LNCAP (cell line): ENCODE measurements at regions not wholly inside any gene's neighbourhood (a gene's known extent, or its start where the extent isn't known, plus 50 kb on each side); places are given as distances from the start of the nearest gene placed in this dataset.

Source experiments
- TF ChIP-seq, protein P1 (sequence below): fragments of 450-650 bp; IDR thresholded peaks from 2 replicates; pipeline ENCODE4 v1.5.1; 2017; ENCODE audit warnings: mild to moderate bottlenecking

DNA sequence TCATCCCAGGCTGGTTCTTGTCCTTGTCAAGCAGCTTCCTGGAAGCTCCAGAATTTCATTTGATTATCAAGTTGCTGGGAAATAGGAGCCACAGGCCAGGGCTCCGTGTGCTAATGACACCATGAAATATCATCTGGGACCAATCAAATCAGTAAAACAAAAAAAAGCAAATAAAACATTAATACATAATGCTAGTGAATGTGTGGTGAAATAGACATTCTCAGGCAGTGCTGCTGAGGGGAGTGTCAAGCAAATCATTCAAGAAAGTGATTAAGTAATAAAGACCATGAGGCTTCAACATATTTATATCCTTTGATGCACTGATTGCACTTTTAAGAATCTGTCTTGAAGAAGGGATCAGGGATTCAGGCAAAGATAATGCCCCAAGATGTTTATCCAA is 213.7 kb downstream of the MATN1 start:
- TF ChIP-seq, protein P1, sequence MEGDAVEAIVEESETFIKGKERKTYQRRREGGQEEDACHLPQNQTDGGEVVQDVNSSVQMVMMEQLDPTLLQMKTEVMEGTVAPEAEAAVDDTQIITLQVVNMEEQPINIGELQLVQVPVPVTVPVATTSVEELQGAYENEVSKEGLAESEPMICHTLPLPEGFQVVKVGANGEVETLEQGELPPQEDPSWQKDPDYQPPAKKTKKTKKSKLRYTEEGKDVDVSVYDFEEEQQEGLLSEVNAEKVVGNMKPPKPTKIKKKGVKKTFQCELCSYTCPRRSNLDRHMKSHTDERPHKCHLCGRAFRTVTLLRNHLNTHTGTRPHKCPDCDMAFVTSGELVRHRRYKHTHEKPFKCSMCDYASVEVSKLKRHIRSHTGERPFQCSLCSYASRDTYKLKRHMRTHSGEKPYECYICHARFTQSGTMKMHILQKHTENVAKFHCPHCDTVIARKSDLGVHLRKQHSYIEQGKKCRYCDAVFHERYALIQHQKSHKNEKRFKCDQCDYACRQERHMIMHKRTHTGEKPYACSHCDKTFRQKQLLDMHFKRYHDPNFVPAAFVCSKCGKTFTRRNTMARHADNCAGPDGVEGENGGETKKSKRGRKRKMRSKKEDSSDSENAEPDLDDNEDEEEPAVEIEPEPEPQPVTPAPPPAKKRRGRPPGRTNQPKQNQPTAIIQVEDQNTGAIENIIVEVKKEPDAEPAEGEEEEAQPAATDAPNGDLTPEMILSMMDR, result no peak

DNA sequence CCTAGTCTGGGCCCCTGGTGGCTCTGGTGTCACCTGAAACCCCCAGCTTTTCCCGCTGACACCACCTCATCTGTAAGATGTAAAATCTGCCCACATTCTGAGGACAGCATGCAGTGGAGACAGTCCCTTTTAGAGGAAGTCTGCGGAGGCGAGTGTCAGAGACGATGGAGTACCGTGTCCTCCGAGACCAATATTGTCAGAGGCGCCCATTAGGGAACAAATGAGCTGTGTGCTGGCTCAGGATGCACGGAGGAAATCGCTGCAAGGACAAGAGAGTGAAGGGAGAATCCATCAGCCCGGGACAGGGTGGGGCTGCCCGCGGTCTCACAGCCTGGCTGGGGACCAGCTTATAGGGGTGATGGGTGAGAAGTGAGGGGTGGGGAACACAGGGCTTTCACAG is 214.8 kb downstream of the MATN1 start:
- TF ChIP-seq, protein P1, result no peak

DNA sequence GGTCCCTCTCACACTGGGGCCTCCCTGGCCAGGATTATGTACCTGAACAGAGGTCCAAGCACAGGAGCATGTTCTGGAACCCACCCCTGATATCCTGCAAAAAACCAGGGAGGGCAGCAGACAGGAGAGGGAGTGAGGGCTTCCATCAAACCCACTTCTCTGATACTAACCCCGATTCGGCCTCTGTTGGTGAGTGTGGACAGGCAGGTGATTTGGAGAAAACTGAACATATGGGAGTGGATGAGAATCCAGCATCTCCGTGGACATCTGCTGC is 215.3 kb downstream of the MATN1 start:
- TF ChIP-seq, protein P1, result no peak

DNA sequence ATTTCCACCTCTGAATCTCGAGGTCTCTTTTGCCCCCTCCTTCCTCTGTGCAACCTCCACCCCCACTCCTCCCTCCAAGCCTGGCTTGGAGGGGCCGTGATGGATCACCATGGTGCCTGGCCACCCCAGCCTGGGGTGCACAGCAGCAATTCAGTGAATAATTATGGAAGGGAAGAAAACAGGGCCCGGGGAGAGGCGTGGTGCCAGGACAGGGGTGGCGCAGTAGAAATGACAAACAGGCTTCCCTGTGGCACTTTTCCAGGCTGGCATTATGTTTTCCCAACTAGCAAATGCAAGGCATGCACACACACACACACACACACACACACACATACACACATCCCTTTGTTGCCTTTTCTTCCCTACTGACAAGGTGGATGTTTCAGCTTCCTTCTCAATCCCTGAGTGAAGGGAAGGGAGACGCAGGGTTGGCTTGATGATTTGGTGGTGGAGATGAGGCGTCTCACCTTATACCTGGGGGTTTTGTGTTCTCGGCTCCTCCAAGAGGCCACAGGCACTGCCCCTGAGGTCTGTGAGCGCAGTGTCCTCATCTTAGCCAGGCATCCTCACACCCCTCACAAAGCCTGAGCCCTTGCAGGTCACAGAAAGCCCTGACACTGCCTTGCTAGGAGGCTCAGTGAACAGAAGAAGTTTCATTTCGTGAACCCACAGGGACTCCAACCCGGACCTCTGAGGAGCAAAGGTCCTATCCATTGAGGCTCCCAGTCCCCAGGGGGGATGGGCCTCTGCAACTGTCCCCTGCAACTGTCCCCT is 215.8 kb downstream of the MATN1 start:
- TF ChIP-seq, protein P1, result no peak

DNA sequence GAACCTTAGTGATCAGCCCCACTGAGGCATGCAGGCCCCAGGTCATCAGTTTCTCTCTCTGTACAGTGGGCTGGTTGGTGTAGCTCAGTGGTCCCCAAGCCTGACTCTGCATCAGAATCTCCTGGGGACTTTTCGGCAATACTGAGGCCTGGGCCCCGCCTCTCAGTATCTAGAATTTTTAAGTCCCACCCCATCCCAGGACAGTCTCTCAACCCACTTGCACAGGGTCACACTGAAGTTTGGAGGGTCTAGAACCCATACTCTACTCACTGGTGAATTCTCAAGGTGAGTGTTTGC is 216.4 kb downstream of the MATN1 start:
- TF ChIP-seq, protein P1, result no peak

DNA sequence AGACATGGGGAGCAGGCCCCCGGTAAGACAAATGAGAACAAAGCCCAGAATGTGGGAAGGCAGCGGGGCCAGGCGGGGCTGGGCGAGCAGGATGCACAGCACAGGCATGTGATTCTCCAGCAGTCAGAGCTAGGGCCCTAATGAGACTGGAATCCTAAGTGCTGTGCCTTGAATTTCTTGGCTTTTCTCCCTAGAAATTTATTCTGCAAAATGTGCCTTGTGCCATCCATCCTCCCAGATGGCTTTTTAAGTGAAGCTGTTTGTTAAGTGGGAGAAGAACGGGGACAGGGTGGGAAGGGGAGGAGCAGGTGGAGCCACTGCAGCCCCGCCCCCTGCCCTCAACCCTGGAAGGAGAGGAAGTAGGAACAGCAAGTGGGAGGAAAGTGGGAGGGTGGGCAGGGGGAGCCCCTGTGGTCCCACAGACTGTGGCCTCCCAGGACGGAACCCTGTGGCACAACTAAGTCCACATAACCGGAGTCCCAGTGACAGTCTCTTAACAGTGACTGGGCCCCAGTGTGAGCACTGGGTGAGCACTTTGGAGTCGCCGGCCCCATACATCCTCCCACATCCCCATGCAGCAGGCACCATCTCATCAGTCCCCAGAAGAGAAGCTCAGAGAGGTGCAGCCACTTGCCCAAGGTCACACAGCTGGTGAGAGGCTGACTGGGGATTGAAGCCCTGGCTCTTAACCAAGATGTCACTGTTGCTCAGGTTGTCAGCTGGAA is 216.9 kb downstream of the MATN1 start:
- TF ChIP-seq, protein P1, result no peak

DNA sequence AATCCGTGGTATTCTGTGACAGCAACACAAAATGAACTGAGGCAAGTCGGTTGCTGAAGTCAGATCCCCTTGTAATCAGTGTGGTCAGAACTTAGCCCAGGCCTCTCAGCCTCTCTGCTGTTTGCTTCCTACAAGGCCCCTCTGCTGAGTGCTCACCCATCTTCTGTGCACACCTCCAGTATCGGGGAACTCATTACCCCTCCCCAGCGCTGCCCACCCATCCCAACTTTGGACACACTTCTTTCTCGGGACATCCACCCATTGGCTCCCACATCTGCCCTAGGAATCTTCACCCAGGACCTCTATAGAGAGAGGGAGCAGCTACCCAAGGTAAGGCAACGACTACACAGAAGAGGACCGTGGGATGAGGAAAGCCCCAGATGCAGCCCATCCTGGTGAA is 217.5 kb downstream of the MATN1 start:
- TF ChIP-seq, protein P1, result no peak
